Parathyroid adenoma (tissue), 2 donors: ENCODE measurements at regions not wholly inside any gene's neighbourhood (a gene's known extent, or its start where the extent isn't known, plus 50 kb on each side); places are given as distances from the start of the nearest gene placed in this dataset.

Experiments used
- H2AFZ ChIP-seq: fragments of 300-600 bp; sonication (generic); one replicate; pipeline ENCODE4 v1.7.0; 2017; ENCODE audit warnings: antibody characterized with exemption, mild to moderate bottlenecking
- H3K27ac ChIP-seq: fragments of 300-600 bp; sonication (generic); one replicate; pipeline ENCODE4 v1.7.0; 2017
- H3K27me3 ChIP-seq: fragments of 300-600 bp; sonication (generic); one replicate; pipeline ENCODE4 v1.7.0; 2017; ENCODE audit warnings: low read length; ENCODE audit not compliant: control insufficient read depth, insufficient read depth
- H3K36me3 ChIP-seq: fragments of 300-600 bp; sonication (generic); one replicate; pipeline ENCODE4 v1.7.0; 2017; ENCODE audit warnings: low read length; ENCODE audit not compliant: control insufficient read depth, insufficient read depth
- H3K4me1 ChIP-seq: fragments of 300-600 bp; sonication (generic); one replicate; pipeline ENCODE4 v1.7.0; 2017; ENCODE audit warnings: control low read depth
- H3K4me2 ChIP-seq: fragments of 300-600 bp; sonication (generic); one replicate; pipeline ENCODE4 v1.7.0; 2017; ENCODE audit warnings: low read length
- H3K4me3 ChIP-seq: fragments of 300-600 bp; sonication (generic); one replicate; pipeline ENCODE4 v1.7.0; 2017; ENCODE audit warnings: low read depth, low read length
- H3K79me2 ChIP-seq: fragments of 300-600 bp; sonication (generic); one replicate; pipeline ENCODE4 v1.7.0; 2017; ENCODE audit warnings: control low read depth
- H3K9ac ChIP-seq: fragments of 300-600 bp; sonication (generic); one replicate; pipeline ENCODE4 v1.7.0; 2017; ENCODE audit warnings: mild to moderate bottlenecking
- H3K9me3 ChIP-seq: fragments of 300-600 bp; sonication (generic); one replicate; pipeline ENCODE4 v1.7.0; 2017; ENCODE audit warnings: low read length; ENCODE audit not compliant: control insufficient read depth
- TF ChIP-seq, protein P1 (sequence below): fragments of 300-600 bp; sonication (generic); IDR thresholded peaks from one replicate; pipeline ENCODE4 v1.7.0; 2017; ENCODE audit warnings: antibody characterized with exemption, mild to moderate bottlenecking
- donor health status: primary hyperparathyroidism.

DNA sequence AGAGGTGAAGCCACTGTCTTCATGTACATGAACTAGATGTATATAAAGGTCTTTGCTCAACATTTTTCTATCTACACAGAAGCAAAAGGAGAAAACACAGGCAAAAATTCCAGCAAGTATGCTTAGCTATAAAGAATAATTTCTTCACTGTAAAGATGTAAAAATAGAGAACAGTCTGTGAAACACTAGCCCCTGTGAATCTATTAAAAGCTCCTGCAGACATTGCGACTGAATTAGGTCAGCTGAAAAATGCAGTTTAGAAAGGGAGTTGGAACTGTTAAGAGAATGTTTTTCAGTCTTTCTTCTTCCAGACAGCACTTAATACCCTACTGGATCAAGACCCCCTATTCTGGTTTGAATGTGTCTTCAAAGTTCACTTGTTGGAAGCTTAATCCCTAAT lies 291.5 kb downstream of the KBTBD8 start:
- Histone ChIP-seq H3K79me2 (no peaks in the 10 kb centered on the region), H3K9ac (no peak overlapping the region), H3K36me3 (no peaks in the 10 kb centered on the region), H3K4me3 (no peak overlapping the region), H3K27me3 (no peaks in the 10 kb centered on the region), H2AFZ (peak overlapping the region; percentile 26), H3K27ac (no peak overlapping the region), H3K9me3 (no peaks in the 10 kb centered on the region), H3K4me2 (no peak overlapping the region), H3K4me1 (peaks cover 17% of the 10 kb centered on the region)
- TF ChIP-seq, protein P1, sequence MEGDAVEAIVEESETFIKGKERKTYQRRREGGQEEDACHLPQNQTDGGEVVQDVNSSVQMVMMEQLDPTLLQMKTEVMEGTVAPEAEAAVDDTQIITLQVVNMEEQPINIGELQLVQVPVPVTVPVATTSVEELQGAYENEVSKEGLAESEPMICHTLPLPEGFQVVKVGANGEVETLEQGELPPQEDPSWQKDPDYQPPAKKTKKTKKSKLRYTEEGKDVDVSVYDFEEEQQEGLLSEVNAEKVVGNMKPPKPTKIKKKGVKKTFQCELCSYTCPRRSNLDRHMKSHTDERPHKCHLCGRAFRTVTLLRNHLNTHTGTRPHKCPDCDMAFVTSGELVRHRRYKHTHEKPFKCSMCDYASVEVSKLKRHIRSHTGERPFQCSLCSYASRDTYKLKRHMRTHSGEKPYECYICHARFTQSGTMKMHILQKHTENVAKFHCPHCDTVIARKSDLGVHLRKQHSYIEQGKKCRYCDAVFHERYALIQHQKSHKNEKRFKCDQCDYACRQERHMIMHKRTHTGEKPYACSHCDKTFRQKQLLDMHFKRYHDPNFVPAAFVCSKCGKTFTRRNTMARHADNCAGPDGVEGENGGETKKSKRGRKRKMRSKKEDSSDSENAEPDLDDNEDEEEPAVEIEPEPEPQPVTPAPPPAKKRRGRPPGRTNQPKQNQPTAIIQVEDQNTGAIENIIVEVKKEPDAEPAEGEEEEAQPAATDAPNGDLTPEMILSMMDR: no peak

DNA sequence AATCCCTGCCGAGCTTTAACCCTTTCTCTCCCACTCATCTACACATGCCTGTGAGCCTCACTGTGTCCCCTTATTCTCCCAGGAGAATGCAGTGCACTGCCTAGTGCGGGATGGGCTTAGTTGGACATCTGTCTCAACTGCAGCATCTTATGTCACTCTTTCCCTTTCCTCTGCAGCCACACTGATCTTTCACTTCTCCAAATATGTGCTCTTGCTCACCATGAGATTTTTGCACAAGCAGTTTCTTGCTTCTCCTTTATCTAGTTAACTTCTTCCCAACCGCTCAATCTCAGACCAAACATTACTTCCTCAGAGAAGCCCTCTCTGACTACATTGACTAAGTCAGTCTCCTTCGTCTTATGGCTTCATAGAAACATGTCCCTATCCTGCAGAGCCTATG lies 292.3 kb downstream of the KBTBD8 start:
- Histone ChIP-seq H3K27ac (no peak overlapping the region), H3K79me2 (no peaks in the 10 kb centered on the region), H3K27me3 (no peaks in the 10 kb centered on the region), H3K9ac (no peak overlapping the region), H3K4me2 (no peak overlapping the region), H3K36me3 (no peaks in the 10 kb centered on the region), H2AFZ (no peak overlapping the region), H3K4me1 (peaks cover 17% of the 10 kb centered on the region), H3K4me3 (no peak overlapping the region), H3K9me3 (no peaks in the 10 kb centered on the region)
- TF ChIP-seq, protein P1: no peak

DNA sequence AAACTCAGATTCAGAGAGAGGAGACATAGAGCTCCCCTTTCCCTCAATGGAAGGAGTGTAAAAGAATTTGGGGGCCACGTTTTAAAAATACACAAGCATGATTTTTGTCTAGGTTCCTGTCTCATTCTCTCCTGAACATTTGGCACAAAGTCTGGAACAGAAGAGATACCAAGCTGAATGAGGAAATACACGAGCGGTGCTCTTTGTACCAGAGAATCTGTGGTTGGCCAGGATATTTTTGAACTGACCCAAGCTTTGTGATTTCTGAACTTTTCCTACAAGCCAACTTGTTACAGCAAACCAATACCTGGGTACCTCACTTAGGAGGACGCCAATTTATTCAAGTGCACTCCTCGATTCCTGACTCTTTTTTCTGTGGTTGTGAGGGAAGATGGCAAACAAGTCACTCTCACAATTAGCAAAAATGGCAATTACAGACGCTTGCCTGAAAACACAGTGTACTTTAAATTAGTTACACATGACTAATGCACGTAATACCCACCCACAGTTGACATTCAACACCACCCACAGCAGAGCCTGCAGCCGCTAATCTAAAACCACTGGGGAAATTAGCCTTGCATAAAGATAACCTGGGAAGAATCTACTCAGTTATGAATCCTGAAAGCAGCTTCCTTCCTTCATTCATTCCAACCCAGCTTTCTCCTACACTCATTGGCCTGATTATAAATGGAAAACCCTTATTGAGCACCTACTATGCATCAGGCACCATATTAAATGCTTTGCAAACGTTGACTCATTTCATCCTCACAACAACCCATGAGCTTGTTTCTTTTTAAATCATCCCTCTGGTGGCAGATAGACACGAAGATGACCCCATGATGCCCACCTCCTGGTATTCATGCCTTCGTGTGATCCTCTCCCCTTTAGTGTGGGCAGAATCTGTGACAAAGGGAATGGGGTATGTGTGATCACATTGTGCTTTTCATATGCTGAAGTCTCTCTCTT lies 293.5 kb downstream of the KBTBD8 start:
- TF ChIP-seq, protein P1: no peak
- Histone ChIP-seq H3K27ac (peak overlapping the region; percentile 72), H3K9ac (no peak overlapping the region), H3K9me3 (no peaks in the 10 kb centered on the region), H3K4me2 (no peak overlapping the region), H3K79me2 (no peaks in the 10 kb centered on the region), H3K36me3 (no peaks in the 10 kb centered on the region), H3K4me1 (peaks cover 24% of the 10 kb centered on the region), H3K27me3 (no peaks in the 10 kb centered on the region), H3K4me3 (no peak overlapping the region), H2AFZ (no peak overlapping the region)

DNA sequence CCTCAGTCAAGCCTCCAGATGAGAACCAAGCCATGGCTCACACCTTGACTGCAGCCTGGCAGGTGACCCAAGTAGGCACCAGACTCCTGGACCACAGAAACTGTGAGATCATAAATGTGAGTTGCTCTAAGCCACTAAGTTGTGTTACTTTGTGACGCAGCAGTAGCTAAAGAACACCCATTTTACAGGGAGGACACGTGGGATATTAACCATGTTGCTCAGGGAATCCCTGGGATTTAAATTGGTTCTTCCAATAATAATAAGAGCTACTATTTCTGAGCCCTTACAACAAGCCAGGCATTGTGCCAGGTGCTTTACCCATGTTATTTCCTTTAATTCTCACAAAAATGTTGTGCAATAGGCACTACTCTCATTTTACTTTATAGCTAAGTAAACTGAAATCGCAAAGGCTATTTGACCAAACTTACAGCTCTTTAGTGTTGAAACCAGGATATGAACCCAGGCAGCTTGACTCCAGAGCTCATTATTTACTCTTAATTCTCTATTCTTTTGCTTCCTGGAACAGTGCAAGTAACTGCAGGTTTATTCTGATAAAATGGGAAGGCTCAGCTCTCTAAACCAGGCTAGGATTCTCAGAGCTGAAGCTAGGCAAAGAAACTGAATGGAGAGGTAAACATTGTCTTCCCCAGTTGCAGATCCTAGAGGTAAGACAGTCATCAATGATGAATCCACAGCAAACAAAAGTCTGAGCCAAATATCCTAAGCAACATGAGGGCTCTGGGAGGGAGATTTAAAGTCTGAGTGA lies 294.4 kb downstream of the KBTBD8 start:
- no peak overlapping the region for H3K4me2 ChIP-seq
- H3K4me1 ChIP-seq: peaks cover 34% of the 10 kb centered on the region
- H3K36me3 ChIP-seq: no peaks in the 10 kb centered on the region
- H3K9me3 ChIP-seq: no peaks in the 10 kb centered on the region
- H3K4me3 ChIP-seq: no peak overlapping the region
- TF ChIP-seq, protein P1: no peak
- peak overlapping the region; percentile 28 for H2AFZ ChIP-seq
- H3K27me3 ChIP-seq: no peaks in the 10 kb centered on the region
- no peaks in the 10 kb centered on the region for H3K79me2 ChIP-seq
- H3K27ac ChIP-seq: peak overlapping the region; percentile 72
- H3K9ac ChIP-seq: no peak overlapping the region
